ENCODE measurements at regions not wholly inside any gene's neighbourhood (a gene's known extent, or its start where the extent isn't known, plus 50 kb on each side); places are given as distances from the start of the nearest gene placed in this dataset.

- no peak for DNase-seq
- Mint-ChIP-seq H3K36me3 (no peaks in the 10 kb centered on the region), H3K4me1 (no peaks in the 10 kb centered on the region), H3K4me3 (no peak overlapping the region), H3K27ac (no peak overlapping the region), H3K9me3 (no peaks in the 10 kb centered on the region), H3K27me3 (peaks cover 1 to 20% of the 10 kb centered on the region in 2 donors)
- Histone ChIP-seq H3K9me3 (ENCODE audit: low read length) (no peaks in the 10 kb centered on the region), H3K27me3 (ENCODE audit: insufficient read depth, low read length, poor library complexity, severe bottlenecking) (peaks cover 3% of the 10 kb centered on the region), H3K36me3 (ENCODE audit: insufficient read depth, low read length) (no peaks in the 10 kb centered on the region), H3K4me3 (ENCODE audit: low read length) (no peak overlapping the region), H3K4me1 (ENCODE audit: insufficient read depth, low read length) (no peaks in the 10 kb centered on the region), H3K27ac (ENCODE audit: low read depth, low read length) (no peak overlapping the region)
- POLR2A ChIA-PET: no interaction called here
- CTCF ChIA-PET: no interaction called here
These were observed 156.4 kb upstream of the SYNCRIP start for GRCh38 chr6:85798931-85799652.

GRCh38 chr6:85797993-85798392, 155.3 kb upstream of the SYNCRIP start:
- ChIA-PET POLR2A (no interaction called here), CTCF (no interaction called here)
- no peak for DNase-seq
- Mint-ChIP-seq H3K27me3 (peaks cover 1 to 18% of the 10 kb centered on the region in 2 donors), H3K4me3 (no peak overlapping the region), H3K27ac (no peak overlapping the region), H3K36me3 (no peaks in the 10 kb centered on the region), H3K4me1 (no peaks in the 10 kb centered on the region), H3K9me3 (no peaks in the 10 kb centered on the region)
- Histone ChIP-seq H3K9me3 (ENCODE audit: low read length) (no peaks in the 10 kb centered on the region), H3K4me1 (ENCODE audit: insufficient read depth, low read length) (no peaks in the 10 kb centered on the region), H3K4me3 (ENCODE audit: low read length) (no peak overlapping the region), H3K36me3 (ENCODE audit: insufficient read depth, low read length) (no peaks in the 10 kb centered on the region), H3K27me3 (ENCODE audit: insufficient read depth, low read length, poor library complexity, severe bottlenecking) (peaks cover 3% of the 10 kb centered on the region), H3K27ac (ENCODE audit: low read depth, low read length) (no peak overlapping the region)

- no peak overlapping the region for H3K4me3 ChIP-seq (ENCODE audit: low read length)
- H3K36me3 Mint-ChIP-seq: no peaks in the 10 kb centered on the region
- peaks cover 1 to 18% of the 10 kb centered on the region in 2 donors for H3K27me3 Mint-ChIP-seq
- H3K4me1 ChIP-seq (ENCODE audit: insufficient read depth, low read length): no peaks in the 10 kb centered on the region
- no peak overlapping the region for H3K27ac ChIP-seq (ENCODE audit: low read depth, low read length)
- no peaks in the 10 kb centered on the region for H3K9me3 ChIP-seq (ENCODE audit: low read length)
- H3K27me3 ChIP-seq (ENCODE audit: insufficient read depth, low read length, poor library complexity, severe bottlenecking): peaks cover 3% of the 10 kb centered on the region
- H3K36me3 ChIP-seq (ENCODE audit: insufficient read depth, low read length): no peaks in the 10 kb centered on the region
- H3K9me3 Mint-ChIP-seq: peaks cover 0 to 3% (median 0%) of the 10 kb centered on the region in 5 donors
- no peak for DNase-seq
- POLR2A ChIA-PET: no interaction called here
- H3K27ac Mint-ChIP-seq: no peak overlapping the region
- no peaks in the 10 kb centered on the region for H3K4me1 Mint-ChIP-seq
- CTCF ChIA-PET: no interaction called here
- no peak overlapping the region for H3K4me3 Mint-ChIP-seq
These were observed 153.3 kb upstream of the SYNCRIP start for GRCh38 chr6:85795945-85796344.

GRCh38 chr6:85792254-85792653, 149.6 kb upstream of the SYNCRIP start:
- DNase-seq: no peak
- CTCF ChIA-PET: no interaction called here
- no peaks in the 10 kb centered on the region for H3K4me1 ChIP-seq (ENCODE audit: insufficient read depth, low read length)
- no peak overlapping the region for H3K4me3 ChIP-seq (ENCODE audit: low read length)
- Mint-ChIP-seq H3K27me3 (peaks cover 7 to 16% of the 10 kb centered on the region in 2 donors), H3K9me3 (peaks cover 0 to 15% (median 6%) of the 10 kb centered on the region in 5 donors), H3K4me1 (no peaks in the 10 kb centered on the region), H3K27ac (no peak overlapping the region), H3K36me3 (peaks cover 0 to 6% (median 0%) of the 10 kb centered on the region in 3 donors), H3K4me3 (no peak overlapping the region)
- POLR2A ChIA-PET: no interaction called here
- H3K9me3 ChIP-seq (ENCODE audit: low read length): no peaks in the 10 kb centered on the region
- no peak overlapping the region for H3K27ac ChIP-seq (ENCODE audit: low read depth, low read length)
- no peaks in the 10 kb centered on the region for H3K36me3 ChIP-seq (ENCODE audit: insufficient read depth, low read length)
- H3K27me3 ChIP-seq (ENCODE audit: insufficient read depth, low read length, poor library complexity, severe bottlenecking): peaks cover 3% of the 10 kb centered on the region

GRCh38 chr6:85775883-85776282, 133.2 kb upstream of the SYNCRIP start:
- no peaks in the 10 kb centered on the region for H3K4me1 ChIP-seq (ENCODE audit: insufficient read depth, low read length)
- no peak overlapping the region for H3K27ac Mint-ChIP-seq
- H3K4me3 Mint-ChIP-seq: no peak overlapping the region
- no peak for DNase-seq
- H3K9me3 Mint-ChIP-seq: peaks cover 3 to 23% (median 15%) of the 10 kb centered on the region in 5 donors
- peaks cover 0 to 3% (median 0%) of the 10 kb centered on the region in 3 donors for H3K36me3 Mint-ChIP-seq
- no peaks in the 10 kb centered on the region for H3K27me3 ChIP-seq (ENCODE audit: insufficient read depth, low read length, poor library complexity, severe bottlenecking)
- ChIA-PET POLR2A (no interaction called here), CTCF (no interaction called here)
- H3K9me3 ChIP-seq (ENCODE audit: low read length): no peaks in the 10 kb centered on the region
- no peak overlapping the region for H3K4me3 ChIP-seq (ENCODE audit: low read length)
- peaks cover 5 to 26% of the 10 kb centered on the region in 2 donors for H3K27me3 Mint-ChIP-seq
- no peaks in the 10 kb centered on the region for H3K4me1 Mint-ChIP-seq
- no peak overlapping the region for H3K27ac ChIP-seq (ENCODE audit: low read depth, low read length)
- no peaks in the 10 kb centered on the region for H3K36me3 ChIP-seq (ENCODE audit: insufficient read depth, low read length)

GRCh38 chr6:85772641-85773040, 130.0 kb upstream of the SYNCRIP start:
- Mint-ChIP-seq H3K36me3 (no peaks in the 10 kb centered on the region), H3K9me3 (peaks cover 0 to 10% (median 6%) of the 10 kb centered on the region in 5 donors), H3K27ac (no peak overlapping the region), H3K4me3 (no peak overlapping the region), H3K27me3 (peaks cover 3 to 25% of the 10 kb centered on the region in 2 donors), H3K4me1 (no peaks in the 10 kb centered on the region)
- CTCF ChIA-PET: no interaction called here
- POLR2A ChIA-PET: no interaction called here
- Histone ChIP-seq H3K36me3 (ENCODE audit: insufficient read depth, low read length) (no peaks in the 10 kb centered on the region), H3K27me3 (ENCODE audit: insufficient read depth, low read length, poor library complexity, severe bottlenecking) (no peaks in the 10 kb centered on the region), H3K4me3 (ENCODE audit: low read length) (no peak overlapping the region), H3K4me1 (ENCODE audit: insufficient read depth, low read length) (no peaks in the 10 kb centered on the region), H3K27ac (ENCODE audit: low read depth, low read length) (no peak overlapping the region), H3K9me3 (ENCODE audit: low read length) (no peaks in the 10 kb centered on the region)
- no peak for DNase-seq

GRCh38 chr6:85771925-85772430, 129.3 kb upstream of the SYNCRIP start:
- Mint-ChIP-seq H3K27ac (no peak overlapping the region), H3K36me3 (no peaks in the 10 kb centered on the region), H3K4me3 (no peak overlapping the region), H3K4me1 (no peaks in the 10 kb centered on the region), H3K27me3 (peaks cover 3 to 23% of the 10 kb centered on the region in 2 donors), H3K9me3 (peaks cover 0 to 5% (median 2%) of the 10 kb centered on the region in 5 donors)
- no peaks in the 10 kb centered on the region for H3K9me3 ChIP-seq (ENCODE audit: low read length)
- no peaks in the 10 kb centered on the region for H3K27me3 ChIP-seq (ENCODE audit: insufficient read depth, low read length, poor library complexity, severe bottlenecking)
- no peak overlapping the region for H3K27ac ChIP-seq (ENCODE audit: low read depth, low read length)
- no peak overlapping the region for H3K4me3 ChIP-seq (ENCODE audit: low read length)
- POLR2A ChIA-PET: no interaction called here
- H3K4me1 ChIP-seq (ENCODE audit: insufficient read depth, low read length): no peaks in the 10 kb centered on the region
- DNase-seq: no peak
- CTCF ChIA-PET: no interaction called here
- no peaks in the 10 kb centered on the region for H3K36me3 ChIP-seq (ENCODE audit: insufficient read depth, low read length)

GRCh38 chr6:85771455-85771854, 128.8 kb upstream of the SYNCRIP start:
- no peak overlapping the region for H3K27ac ChIP-seq (ENCODE audit: low read depth, low read length)
- H3K4me3 ChIP-seq (ENCODE audit: low read length): no peak overlapping the region
- H3K9me3 ChIP-seq (ENCODE audit: low read length): no peaks in the 10 kb centered on the region
- peaks cover 0 to 2% (median 0%) of the 10 kb centered on the region in 5 donors for H3K9me3 Mint-ChIP-seq
- H3K4me3 Mint-ChIP-seq: no peak overlapping the region
- POLR2A ChIA-PET: no interaction called here
- H3K4me1 Mint-ChIP-seq: no peaks in the 10 kb centered on the region
- no peaks in the 10 kb centered on the region for H3K4me1 ChIP-seq (ENCODE audit: insufficient read depth, low read length)
- no peaks in the 10 kb centered on the region for H3K36me3 Mint-ChIP-seq
- peaks cover 3 to 22% of the 10 kb centered on the region in 2 donors for H3K27me3 Mint-ChIP-seq
- no peak for DNase-seq
- H3K27ac Mint-ChIP-seq: no peak overlapping the region
- no peaks in the 10 kb centered on the region for H3K27me3 ChIP-seq (ENCODE audit: insufficient read depth, low read length, poor library complexity, severe bottlenecking)
- CTCF ChIA-PET: no interaction called here
- no peaks in the 10 kb centered on the region for H3K36me3 ChIP-seq (ENCODE audit: insufficient read depth, low read length)
